ENCODE measurements at regions not wholly inside any gene's neighbourhood (a gene's known extent, or its start where the extent isn't known, plus 50 kb on each side); places are given as distances from the start of the nearest gene placed in this dataset.

DNA sequence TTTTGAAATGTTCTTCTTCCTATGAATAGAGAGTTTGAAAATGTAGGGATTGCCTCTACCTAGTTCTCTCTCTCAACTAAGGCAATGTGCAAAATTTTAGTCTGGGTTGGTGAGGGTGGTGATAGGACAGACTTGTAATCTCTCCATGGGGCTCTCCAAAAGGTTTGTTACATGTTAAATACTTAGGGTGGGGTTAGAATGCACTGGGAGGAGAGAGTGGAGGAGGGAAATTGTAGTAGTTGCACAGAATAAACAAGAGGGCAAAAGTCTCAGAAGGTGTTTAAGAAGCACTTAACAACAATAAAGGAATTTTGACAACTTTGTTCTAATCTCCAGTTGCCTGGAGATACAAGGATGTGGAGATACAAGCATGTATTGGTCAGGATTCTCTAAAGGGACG, 230.4 kb downstream of the NECTIN3 start (continued):
- TF ChIP-seq, protein P1, sequence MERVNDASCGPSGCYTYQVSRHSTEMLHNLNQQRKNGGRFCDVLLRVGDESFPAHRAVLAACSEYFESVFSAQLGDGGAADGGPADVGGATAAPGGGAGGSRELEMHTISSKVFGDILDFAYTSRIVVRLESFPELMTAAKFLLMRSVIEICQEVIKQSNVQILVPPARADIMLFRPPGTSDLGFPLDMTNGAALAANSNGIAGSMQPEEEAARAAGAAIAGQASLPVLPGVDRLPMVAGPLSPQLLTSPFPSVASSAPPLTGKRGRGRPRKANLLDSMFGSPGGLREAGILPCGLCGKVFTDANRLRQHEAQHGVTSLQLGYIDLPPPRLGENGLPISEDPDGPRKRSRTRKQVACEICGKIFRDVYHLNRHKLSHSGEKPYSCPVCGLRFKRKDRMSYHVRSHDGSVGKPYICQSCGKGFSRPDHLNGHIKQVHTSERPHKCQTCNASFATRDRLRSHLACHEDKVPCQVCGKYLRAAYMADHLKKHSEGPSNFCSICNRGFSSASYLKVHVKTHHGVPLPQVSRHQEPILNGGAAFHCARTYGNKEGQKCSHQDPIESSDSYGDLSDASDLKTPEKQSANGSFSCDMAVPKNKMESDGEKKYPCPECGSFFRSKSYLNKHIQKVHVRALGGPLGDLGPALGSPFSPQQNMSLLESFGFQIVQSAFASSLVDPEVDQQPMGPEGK (CRISPR knock-in tag; IDR thresholded peaks at IDR 0.05; ENCODE audit: borderline replicate concordance), result no peak
- no peak for TF ChIP-seq ARNTL (CRISPR knock-in tag; IDR thresholded peaks at IDR 0.05; ENCODE audit: borderline replicate concordance, low read depth)

DNA sequence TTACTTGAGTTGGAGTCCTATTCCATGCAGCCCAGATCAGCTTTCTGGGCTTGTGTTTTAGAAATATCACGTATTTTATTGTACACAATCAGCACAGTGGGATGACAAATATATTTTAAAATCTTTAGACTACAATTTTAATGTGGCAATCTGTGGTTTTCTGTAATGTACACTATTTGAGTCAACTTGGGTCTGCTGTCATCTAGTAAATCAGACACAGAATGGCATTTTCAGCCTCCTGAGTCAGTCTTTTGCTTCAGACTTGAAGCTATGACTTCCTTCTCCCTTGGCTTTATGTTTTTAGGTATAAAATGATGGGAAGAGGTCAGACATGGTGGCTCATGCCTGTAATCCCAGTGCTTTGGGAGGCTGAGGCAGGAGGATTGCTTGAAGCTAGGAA, 232.1 kb downstream of the NECTIN3 start:
- ATAC-seq, result no peak
- no peak for TF ChIP-seq ZNF8 (CRISPR knock-in tag; IDR thresholded peaks at IDR 0.05)
- TF ChIP-seq ZC3H10 (CRISPR knock-in tag; IDR thresholded peaks at IDR 0.05), result no peak
- no peak for TF ChIP-seq CSDC2 (CRISPR knock-in tag; IDR thresholded peaks at IDR 0.05)
- TF ChIP-seq, protein P2, sequence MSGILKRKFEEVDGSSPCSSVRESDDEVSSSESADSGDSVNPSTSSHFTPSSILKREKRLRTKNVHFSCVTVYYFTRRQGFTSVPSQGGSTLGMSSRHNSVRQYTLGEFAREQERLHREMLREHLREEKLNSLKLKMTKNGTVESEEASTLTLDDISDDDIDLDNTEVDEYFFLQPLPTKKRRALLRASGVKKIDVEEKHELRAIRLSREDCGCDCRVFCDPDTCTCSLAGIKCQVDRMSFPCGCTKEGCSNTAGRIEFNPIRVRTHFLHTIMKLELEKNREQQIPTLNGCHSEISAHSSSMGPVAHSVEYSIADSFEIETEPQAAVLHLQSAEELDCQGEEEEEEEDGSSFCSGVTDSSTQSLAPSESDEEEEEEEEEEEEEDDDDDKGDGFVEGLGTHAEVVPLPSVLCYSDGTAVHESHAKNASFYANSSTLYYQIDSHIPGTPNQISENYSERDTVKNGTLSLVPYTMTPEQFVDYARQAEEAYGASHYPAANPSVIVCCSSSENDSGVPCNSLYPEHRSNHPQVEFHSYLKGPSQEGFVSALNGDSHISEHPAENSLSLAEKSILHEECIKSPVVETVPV (CRISPR knock-in tag; IDR thresholded peaks at IDR 0.05), result no peak
- no peak for TF ChIP-seq TCF4 (CRISPR knock-in tag; IDR thresholded peaks at IDR 0.05; ENCODE audit: borderline replicate concordance)
- no peak for TF ChIP-seq ARNTL (CRISPR knock-in tag; IDR thresholded peaks at IDR 0.05; ENCODE audit: borderline replicate concordance, low read depth)
- TF ChIP-seq BACH2 (CRISPR knock-in tag; IDR thresholded peaks at IDR 0.05; ENCODE audit: borderline replicate concordance), result no peak
- TF ChIP-seq ZFP30 (CRISPR knock-in tag; IDR thresholded peaks at IDR 0.05), result no peak
- TF ChIP-seq ESRRG (CRISPR knock-in tag; IDR thresholded peaks at IDR 0.05), result no peak

DNA sequence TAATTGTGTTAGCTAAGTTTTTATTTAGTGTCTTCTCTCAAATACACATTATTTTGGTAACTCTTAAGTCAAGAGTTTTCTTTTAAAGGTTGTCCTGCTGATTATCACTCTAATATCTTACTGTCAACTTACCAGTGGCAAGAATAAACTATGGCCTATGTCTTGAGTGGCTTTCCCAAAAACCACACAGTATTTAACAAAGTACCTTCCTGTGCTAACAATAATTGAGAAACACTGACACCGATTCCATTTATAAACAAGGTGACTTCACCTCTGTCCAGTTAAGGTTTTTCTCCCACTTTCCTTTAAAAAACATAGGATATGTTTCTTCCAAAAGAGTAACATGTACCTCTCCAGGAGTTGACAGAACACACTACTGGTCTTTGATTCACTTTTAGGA, 234.3 kb upstream of the CD96 start:
- TF ChIP-seq TCF4 (CRISPR knock-in tag; IDR thresholded peaks at IDR 0.05; ENCODE audit: borderline replicate concordance), result no peak
- TF ChIP-seq ZC3H10 (CRISPR knock-in tag; IDR thresholded peaks at IDR 0.05), result no peak
- TF ChIP-seq TOX (CRISPR knock-in tag; IDR thresholded peaks at IDR 0.05; ENCODE audit: borderline replicate concordance), result no peak
- TF ChIP-seq ZNF8 (CRISPR knock-in tag; IDR thresholded peaks at IDR 0.05), result no peak
- TF ChIP-seq, protein P3, sequence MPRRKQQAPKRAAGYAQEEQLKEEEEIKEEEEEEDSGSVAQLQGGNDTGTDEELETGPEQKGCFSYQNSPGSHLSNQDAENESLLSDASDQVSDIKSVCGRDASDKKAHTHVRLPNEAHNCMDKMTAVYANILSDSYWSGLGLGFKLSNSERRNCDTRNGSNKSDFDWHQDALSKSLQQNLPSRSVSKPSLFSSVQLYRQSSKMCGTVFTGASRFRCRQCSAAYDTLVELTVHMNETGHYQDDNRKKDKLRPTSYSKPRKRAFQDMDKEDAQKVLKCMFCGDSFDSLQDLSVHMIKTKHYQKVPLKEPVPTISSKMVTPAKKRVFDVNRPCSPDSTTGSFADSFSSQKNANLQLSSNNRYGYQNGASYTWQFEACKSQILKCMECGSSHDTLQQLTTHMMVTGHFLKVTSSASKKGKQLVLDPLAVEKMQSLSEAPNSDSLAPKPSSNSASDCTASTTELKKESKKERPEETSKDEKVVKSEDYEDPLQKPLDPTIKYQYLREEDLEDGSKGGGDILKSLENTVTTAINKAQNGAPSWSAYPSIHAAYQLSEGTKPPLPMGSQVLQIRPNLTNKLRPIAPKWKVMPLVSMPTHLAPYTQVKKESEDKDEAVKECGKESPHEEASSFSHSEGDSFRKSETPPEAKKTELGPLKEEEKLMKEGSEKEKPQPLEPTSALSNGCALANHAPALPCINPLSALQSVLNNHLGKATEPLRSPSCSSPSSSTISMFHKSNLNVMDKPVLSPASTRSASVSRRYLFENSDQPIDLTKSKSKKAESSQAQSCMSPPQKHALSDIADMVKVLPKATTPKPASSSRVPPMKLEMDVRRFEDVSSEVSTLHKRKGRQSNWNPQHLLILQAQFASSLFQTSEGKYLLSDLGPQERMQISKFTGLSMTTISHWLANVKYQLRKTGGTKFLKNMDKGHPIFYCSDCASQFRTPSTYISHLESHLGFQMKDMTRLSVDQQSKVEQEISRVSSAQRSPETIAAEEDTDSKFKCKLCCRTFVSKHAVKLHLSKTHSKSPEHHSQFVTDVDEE (CRISPR knock-in tag; IDR thresholded peaks at IDR 0.05), result no peak
- no peak for TF ChIP-seq ISL1 (CRISPR knock-in tag; IDR thresholded peaks at IDR 0.05)
- TF ChIP-seq, protein P4, sequence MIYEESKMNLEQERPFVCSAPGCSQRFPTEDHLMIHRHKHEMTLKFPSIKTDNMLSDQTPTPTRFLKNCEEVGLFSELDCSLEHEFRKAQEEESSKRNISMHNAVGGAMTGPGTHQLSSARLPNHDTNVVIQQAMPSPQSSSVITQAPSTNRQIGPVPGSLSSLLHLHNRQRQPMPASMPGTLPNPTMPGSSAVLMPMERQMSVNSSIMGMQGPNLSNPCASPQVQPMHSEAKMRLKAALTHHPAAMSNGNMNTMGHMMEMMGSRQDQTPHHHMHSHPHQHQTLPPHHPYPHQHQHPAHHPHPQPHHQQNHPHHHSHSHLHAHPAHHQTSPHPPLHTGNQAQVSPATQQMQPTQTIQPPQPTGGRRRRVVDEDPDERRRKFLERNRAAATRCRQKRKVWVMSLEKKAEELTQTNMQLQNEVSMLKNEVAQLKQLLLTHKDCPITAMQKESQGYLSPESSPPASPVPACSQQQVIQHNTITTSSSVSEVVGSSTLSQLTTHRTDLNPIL (CRISPR knock-in tag; IDR thresholded peaks at IDR 0.05; ENCODE audit: low read depth), result no peak
- TF ChIP-seq ZNF70 (CRISPR knock-in tag; IDR thresholded peaks at IDR 0.05), result no peak
- TF ChIP-seq, protein P2 (CRISPR knock-in tag; IDR thresholded peaks at IDR 0.05), result no peak
- no peak for TF ChIP-seq ZFP30 (CRISPR knock-in tag; IDR thresholded peaks at IDR 0.05)
- TF ChIP-seq RARB (CRISPR knock-in tag; IDR thresholded peaks at IDR 0.05), result no peak
- TF ChIP-seq SNAI2 (CRISPR knock-in tag; IDR thresholded peaks at IDR 0.05), result no peak
- TF ChIP-seq, protein P5, sequence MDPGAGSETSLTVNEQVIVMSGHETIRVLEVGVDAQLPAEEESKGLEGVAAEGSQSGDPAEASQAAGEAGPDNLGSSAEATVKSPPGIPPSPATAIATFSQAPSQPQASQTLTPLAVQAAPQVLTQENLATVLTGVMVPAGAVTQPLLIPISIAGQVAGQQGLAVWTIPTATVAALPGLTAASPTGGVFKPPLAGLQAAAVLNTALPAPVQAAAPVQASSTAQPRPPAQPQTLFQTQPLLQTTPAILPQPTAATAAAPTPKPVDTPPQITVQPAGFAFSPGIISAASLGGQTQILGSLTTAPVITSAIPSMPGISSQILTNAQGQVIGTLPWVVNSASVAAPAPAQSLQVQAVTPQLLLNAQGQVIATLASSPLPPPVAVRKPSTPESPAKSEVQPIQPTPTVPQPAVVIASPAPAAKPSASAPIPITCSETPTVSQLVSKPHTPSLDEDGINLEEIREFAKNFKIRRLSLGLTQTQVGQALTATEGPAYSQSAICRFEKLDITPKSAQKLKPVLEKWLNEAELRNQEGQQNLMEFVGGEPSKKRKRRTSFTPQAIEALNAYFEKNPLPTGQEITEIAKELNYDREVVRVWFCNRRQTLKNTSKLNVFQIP (CRISPR knock-in tag; IDR thresholded peaks at IDR 0.05; ENCODE audit: borderline replicate concordance, low read depth), result no peak
- no peak for TF ChIP-seq ZFP3 (CRISPR knock-in tag; IDR thresholded peaks at IDR 0.05)
- TF ChIP-seq ESRRG (CRISPR knock-in tag; IDR thresholded peaks at IDR 0.05), result no peak
- no peak for TF ChIP-seq BACH2 (CRISPR knock-in tag; IDR thresholded peaks at IDR 0.05; ENCODE audit: borderline replicate concordance)
- TF ChIP-seq PPARA (CRISPR knock-in tag; IDR thresholded peaks at IDR 0.05; ENCODE audit: borderline replicate concordance), result no peak
- no peak for TF ChIP-seq OSR1 (CRISPR knock-in tag; IDR thresholded peaks at IDR 0.05)
- no peak for TF ChIP-seq CSDC2 (CRISPR knock-in tag; IDR thresholded peaks at IDR 0.05)
- TF ChIP-seq, protein P1 (CRISPR knock-in tag; IDR thresholded peaks at IDR 0.05; ENCODE audit: borderline replicate concordance), result no peak
- ATAC-seq, result no peak
